Mononuclear cell (primary cell): ENCODE measurements at regions not wholly inside any gene's neighbourhood (a gene's known extent, or its start where the extent isn't known, plus 50 kb on each side); places are given as distances from the start of the nearest gene placed in this dataset.

Source experiments
- H3K27me3 ChIP-seq: 2 replicates; pipeline ENCODE4 v1.6.0; 2011; ENCODE audit warnings: low read length, control low read depth; ENCODE audit not compliant: insufficient read depth
- H3K4me1 ChIP-seq: 2 replicates; pipeline ENCODE4 v1.5.1; 2011; ENCODE audit warnings: mild to moderate bottlenecking, low read length, control low read depth; ENCODE audit not compliant: insufficient read depth
- H3K4me3 ChIP-seq: 2 replicates; pipeline ENCODE4 v1.5.1; 2011; ENCODE audit warnings: mild to moderate bottlenecking, low read length, moderate library complexity
- H3K9me3 ChIP-seq: 2 replicates; pipeline ENCODE4 v1.5.1; 2011; ENCODE audit warnings: low read depth, mild to moderate bottlenecking, control low read depth, low read length

GRCh38 chr5:54678737-54679136, 161.2 kb downstream of the SNX18 start:
- Histone ChIP-seq H3K4me1 (peaks cover 35% of the 10 kb centered on the region), H3K4me3 (no peak overlapping the region), H3K27me3 (no peaks in the 10 kb centered on the region), H3K9me3 (no peaks in the 10 kb centered on the region)

GRCh38 chr5:54676481-54677340, 159.2 kb downstream of the SNX18 start:
- H3K9me3 ChIP-seq = no peaks in the 10 kb centered on the region
- peaks cover 55% of the 10 kb centered on the region for H3K4me1 ChIP-seq
- no peak overlapping the region for H3K4me3 ChIP-seq
- H3K27me3 ChIP-seq = no peaks in the 10 kb centered on the region

GRCh38 chr5:54673523-54674225, 156.1 kb downstream of the SNX18 start:
- H3K4me1 ChIP-seq = peaks cover 84% of the 10 kb centered on the region
- no peaks in the 10 kb centered on the region for H3K27me3 ChIP-seq
- H3K9me3 ChIP-seq = no peaks in the 10 kb centered on the region
- H3K4me3 ChIP-seq = no peak overlapping the region

GRCh38 chr5:54672871-54673270, 155.3 kb downstream of the SNX18 start:
- Histone ChIP-seq H3K27me3 (no peaks in the 10 kb centered on the region), H3K4me1 (peaks cover 84% of the 10 kb centered on the region), H3K4me3 (no peak overlapping the region), H3K9me3 (peaks cover 6% of the 10 kb centered on the region)

DNA sequence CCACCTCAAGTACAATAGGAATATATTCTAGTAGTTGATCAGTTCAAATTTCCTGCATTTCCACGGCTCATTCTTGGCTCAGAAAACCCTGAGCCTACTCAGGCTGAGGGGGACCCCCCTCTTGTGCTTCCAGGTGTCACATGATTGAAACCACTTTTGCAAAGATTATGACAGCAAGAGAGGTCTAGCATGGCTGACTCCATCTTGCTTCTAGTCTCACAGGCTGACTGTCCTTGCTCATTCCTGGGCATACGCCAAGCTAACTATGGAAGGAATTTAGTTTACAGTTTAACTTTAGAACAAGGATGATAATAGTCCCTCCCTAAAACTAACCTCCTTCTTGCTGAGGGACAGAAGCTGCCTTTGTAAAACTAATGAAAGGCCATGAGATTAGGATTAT, 154.1 kb downstream of the SNX18 start:
- H3K4me3 ChIP-seq = no peak overlapping the region
- H3K9me3 ChIP-seq = peaks cover 7% of the 10 kb centered on the region
- H3K27me3 ChIP-seq = no peaks in the 10 kb centered on the region
- peaks cover 79% of the 10 kb centered on the region for H3K4me1 ChIP-seq

DNA sequence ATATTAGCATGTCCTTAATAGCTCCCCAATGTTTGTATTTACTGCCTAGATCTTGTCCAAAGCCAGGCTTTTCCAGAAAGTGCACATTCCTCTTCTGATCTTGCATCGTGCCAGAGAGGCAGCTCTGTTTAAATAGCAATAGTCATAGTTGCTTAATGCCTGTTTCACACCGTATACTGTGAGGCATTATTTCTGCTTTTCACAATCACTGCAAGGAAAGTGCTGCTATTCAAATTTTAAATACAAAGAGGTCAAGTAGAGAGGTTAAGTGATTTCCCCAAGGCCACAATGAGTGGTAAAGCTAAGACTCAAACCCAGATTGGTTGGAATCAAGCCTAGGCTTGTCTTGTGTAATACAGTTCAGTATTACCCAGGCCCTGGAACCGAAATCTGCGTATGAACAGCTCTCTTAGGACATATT, 153.6 kb downstream of the SNX18 start:
- peaks cover 7% of the 10 kb centered on the region for H3K9me3 ChIP-seq
- no peaks in the 10 kb centered on the region for H3K27me3 ChIP-seq
- peaks cover 73% of the 10 kb centered on the region for H3K4me1 ChIP-seq
- no peak overlapping the region for H3K4me3 ChIP-seq

- Histone ChIP-seq H3K4me3 (no peak overlapping the region), H3K9me3 (peaks cover 7% of the 10 kb centered on the region), H3K4me1 (peaks cover 65% of the 10 kb centered on the region), H3K27me3 (no peaks in the 10 kb centered on the region)
Observed at GRCh38 chr5:54670281-54670680, 152.7 kb downstream of the SNX18 start.

DNA sequence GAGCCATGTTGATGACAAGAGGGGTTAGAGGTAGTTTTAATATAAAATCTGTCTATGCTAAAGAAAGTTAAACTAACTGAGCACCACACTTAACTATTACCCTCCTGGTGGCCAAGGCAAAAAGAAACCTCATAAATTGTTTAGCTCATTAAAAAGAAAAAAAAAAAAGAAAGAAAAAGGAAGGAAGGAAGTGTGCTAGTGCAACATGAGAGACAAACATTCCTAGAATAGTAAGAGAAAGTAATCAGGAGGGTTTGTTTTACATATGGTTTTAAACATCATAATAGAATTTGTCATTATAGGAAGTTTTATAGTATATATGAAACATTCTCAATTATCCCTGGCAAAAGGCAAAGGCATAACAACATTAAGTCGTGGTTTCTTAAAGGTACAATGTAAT, 152.3 kb downstream of the SNX18 start:
- no peak overlapping the region for H3K4me3 ChIP-seq
- no peaks in the 10 kb centered on the region for H3K27me3 ChIP-seq
- peaks cover 7% of the 10 kb centered on the region for H3K9me3 ChIP-seq
- peaks cover 60% of the 10 kb centered on the region for H3K4me1 ChIP-seq

DNA sequence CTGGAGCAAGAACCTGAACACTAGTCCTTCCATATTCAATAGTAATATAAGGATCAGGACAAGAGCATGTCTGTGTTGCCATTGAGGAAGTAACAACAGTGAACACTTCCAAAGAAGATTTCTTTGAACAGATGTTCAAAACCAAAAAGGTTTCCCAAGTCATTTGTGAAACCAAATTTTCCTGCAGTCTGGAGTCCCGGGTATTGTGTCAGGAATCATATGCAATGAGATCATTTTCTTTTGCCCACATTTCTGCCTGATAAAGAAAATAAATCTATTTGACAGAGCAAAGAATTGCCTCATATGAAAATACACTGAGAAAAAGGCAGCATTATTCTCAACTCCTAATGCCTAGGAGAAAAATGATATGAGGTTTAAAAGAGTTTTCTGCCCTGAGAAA, 151.7 kb downstream of the SNX18 start:
- Histone ChIP-seq H3K27me3 (no peaks in the 10 kb centered on the region), H3K4me1 (peaks cover 57% of the 10 kb centered on the region), H3K9me3 (peaks cover 7% of the 10 kb centered on the region), H3K4me3 (no peak overlapping the region)

- H3K27me3 ChIP-seq = no peaks in the 10 kb centered on the region
Observed at GRCh38 chr5:54668096-54668495, 150.5 kb downstream of the SNX18 start.

GRCh38 chr5:54667136-54667535, 149.6 kb downstream of the SNX18 start:
- no peak overlapping the region for H3K4me3 ChIP-seq
- H3K9me3 ChIP-seq = peaks cover 7% of the 10 kb centered on the region
- H3K4me1 ChIP-seq = peaks cover 42% of the 10 kb centered on the region
- no peaks in the 10 kb centered on the region for H3K27me3 ChIP-seq

More at GRCh38 chr5:54668096-54668495, 150.5 kb downstream of the SNX18 start:
- H3K4me3 ChIP-seq = no peak overlapping the region
- H3K4me1 ChIP-seq = peaks cover 51% of the 10 kb centered on the region
- peaks cover 7% of the 10 kb centered on the region for H3K9me3 ChIP-seq

GRCh38 chr5:54663866-54664265, 146.3 kb downstream of the SNX18 start:
- Histone ChIP-seq H3K27me3 (no peaks in the 10 kb centered on the region), H3K9me3 (peaks cover 7% of the 10 kb centered on the region), H3K4me1 (peaks cover 9% of the 10 kb centered on the region), H3K4me3 (no peak overlapping the region)

GRCh38 chr5:54661111-54661510, 143.6 kb downstream of the SNX18 start:
- H3K27me3 ChIP-seq = no peaks in the 10 kb centered on the region
- no peaks in the 10 kb centered on the region for H3K9me3 ChIP-seq
- H3K4me1 ChIP-seq = peaks cover 14% of the 10 kb centered on the region
- H3K4me3 ChIP-seq = no peak overlapping the region

GRCh38 chr5:54659700-54660131, 142.2 kb downstream of the SNX18 start:
- H3K27me3 ChIP-seq = no peaks in the 10 kb centered on the region
- H3K4me1 ChIP-seq = peaks cover 21% of the 10 kb centered on the region
- H3K9me3 ChIP-seq = no peaks in the 10 kb centered on the region
- no peak overlapping the region for H3K4me3 ChIP-seq

DNA sequence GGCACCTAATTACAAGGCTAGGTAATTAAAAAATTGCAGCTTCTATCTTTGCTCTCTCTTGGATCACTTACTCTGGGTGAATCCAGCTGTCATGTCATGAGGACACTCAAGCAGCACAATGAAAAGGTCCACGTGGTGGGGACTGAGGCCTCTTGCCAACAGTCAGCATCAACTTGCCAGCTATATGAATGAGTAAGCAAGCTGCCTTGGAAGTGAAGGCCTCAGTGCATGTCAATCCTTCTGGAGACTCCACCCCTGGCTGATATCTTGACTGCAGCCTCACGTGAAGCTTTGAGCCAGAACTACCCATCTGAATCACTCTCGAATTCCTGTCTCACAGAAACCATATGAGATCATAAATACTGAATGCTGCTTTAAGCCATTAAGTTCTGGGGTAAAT, 140.5 kb downstream of the SNX18 start:
- peaks cover 27% of the 10 kb centered on the region for H3K4me1 ChIP-seq
- no peak overlapping the region for H3K4me3 ChIP-seq
- H3K27me3 ChIP-seq = no peaks in the 10 kb centered on the region
- no peaks in the 10 kb centered on the region for H3K9me3 ChIP-seq
